ENCODE measurements at regions not wholly inside any gene's neighbourhood (a gene's known extent, or its start where the extent isn't known, plus 50 kb on each side); places are given as distances from the start of the nearest gene placed in this dataset.

GRCh38 chr1:232515706-232516105 is 114.2 kb downstream of the SIPA1L2 start:
- no peak for TF ChIP-seq CTCF (IDR thresholded peaks at IDR 0.05; ENCODE audit: insufficient read depth, low read depth, low read length)
- no peak overlapping the region for H3K4me3 ChIP-seq (ENCODE audit: low read depth, low read length)
- no peak for DNase-seq (ENCODE audit: low read depth)

DNA sequence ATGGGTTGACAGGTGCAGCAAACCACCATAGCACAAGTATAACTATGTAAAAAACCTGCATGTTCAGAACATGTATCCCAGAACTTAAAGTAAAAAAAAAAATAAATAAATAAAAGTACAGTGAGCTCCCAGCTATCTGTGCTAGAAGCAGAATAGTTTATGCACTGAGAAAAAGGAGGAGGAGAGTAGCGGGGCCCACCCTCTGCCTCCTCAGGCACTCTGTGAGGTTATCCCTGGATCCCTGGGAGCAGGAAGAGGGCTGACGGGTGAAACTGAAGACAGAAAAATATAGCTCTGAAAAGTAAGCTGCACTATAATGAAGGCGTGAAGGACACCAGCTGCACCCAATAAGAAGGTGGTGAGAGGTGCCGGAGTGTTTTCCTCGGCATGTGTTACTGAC is 117.2 kb downstream of the SIPA1L2 start:
- DNase-seq (ENCODE audit: low read depth) = no peak
- no peak for TF ChIP-seq CTCF (IDR thresholded peaks at IDR 0.05; ENCODE audit: insufficient read depth, low read depth, low read length)

DNA sequence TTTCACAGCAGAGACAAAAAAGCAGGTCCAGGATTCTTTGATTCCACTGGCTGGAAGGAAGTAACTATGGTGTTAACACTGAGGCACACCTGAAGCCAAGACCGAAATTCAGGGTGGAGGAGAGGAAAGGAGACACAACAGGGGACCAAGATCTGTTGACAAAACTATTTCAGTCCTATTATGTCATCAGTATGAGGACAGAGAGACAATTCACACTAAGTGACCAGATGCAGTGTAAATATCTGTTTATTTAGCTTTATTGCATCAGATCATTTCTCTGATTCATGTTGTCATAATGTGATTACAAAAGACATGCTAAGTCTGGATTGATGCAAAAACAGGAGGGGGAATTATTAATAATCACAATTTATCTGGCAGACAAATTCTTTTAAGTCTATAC is 118.8 kb downstream of the SIPA1L2 start:
- no peak for TF ChIP-seq CTCF (IDR thresholded peaks at IDR 0.05; ENCODE audit: insufficient read depth, low read depth, low read length)
- no peak for DNase-seq (ENCODE audit: low read depth)
- no peak overlapping the region for H3K4me3 ChIP-seq (ENCODE audit: low read depth, low read length)

More for the DNA sequence above, 117.2 kb downstream of the SIPA1L2 start:
- no peak overlapping the region for H3K4me3 ChIP-seq (ENCODE audit: low read depth, low read length)

GRCh38 chr1:232510367-232511110 is 119.4 kb downstream of the SIPA1L2 start:
- no peak for DNase-seq (ENCODE audit: low read depth)
- TF ChIP-seq CTCF (IDR thresholded peaks at IDR 0.05; ENCODE audit: insufficient read depth, low read depth, low read length) = no peak
- no peak overlapping the region for H3K4me3 ChIP-seq (ENCODE audit: low read depth, low read length)

GRCh38 chr1:232509570-232509969 is 120.4 kb downstream of the SIPA1L2 start:
- no peak overlapping the region for H3K4me3 ChIP-seq (ENCODE audit: low read depth, low read length)
- TF ChIP-seq CTCF (IDR thresholded peaks at IDR 0.05; ENCODE audit: insufficient read depth, low read depth, low read length) = no peak
- peak; percentile 32 for DNase-seq (ENCODE audit: low read depth)

- TF ChIP-seq CTCF (IDR thresholded peaks at IDR 0.05; ENCODE audit: insufficient read depth, low read depth, low read length) = no peak
- no peak for DNase-seq (ENCODE audit: low read depth)
- no peak overlapping the region for H3K4me3 ChIP-seq (ENCODE audit: low read depth, low read length)
These were observed 121.7 kb downstream of the SIPA1L2 start for GRCh38 chr1:232508130-232508701.
